Upper lobe of right lung (tissue), 1 donor: ENCODE measurements at regions not wholly inside any gene's neighbourhood (a gene's known extent, or its start where the extent isn't known, plus 50 kb on each side); places are given as distances from the start of the nearest gene placed in this dataset.

Experiments
- ATAC-seq: fragments of 200-7000 bp; cut with Tn5 transposase; one replicate; pipeline ENCODE4 v1.9.1; 2020; ENCODE audit warnings: mild to moderate bottlenecking, moderate library complexity
- DNase-seq: peaks from one replicate; pipeline ENCODE4 v3.0.0-alpha.2; 2020
- H3K27ac ChIP-seq: fragments of 200-600 bp; one replicate; pipeline ENCODE4 v1.8.0; 2022
- H3K27me3 ChIP-seq: fragments of 200-600 bp; one replicate; pipeline ENCODE4 v1.8.0; 2022; ENCODE audit warnings: mild to moderate bottlenecking
- H3K36me3 ChIP-seq: fragments of 200-600 bp; one replicate; pipeline ENCODE4 v1.8.0; 2022
- H3K4me1 ChIP-seq: fragments of 200-600 bp; one replicate; pipeline ENCODE4 v1.8.0; 2022
- H3K4me3 ChIP-seq: fragments of 200-600 bp; one replicate; pipeline ENCODE4 v1.8.0; 2022; ENCODE audit warnings: mild to moderate bottlenecking
- H3K9me3 ChIP-seq: fragments of 200-600 bp; one replicate; pipeline ENCODE4 v1.8.0; 2022
- intact Hi-C: fragments of 100-400 bp; cut with DNase I; formaldehyde crosslinking; loops from one replicate; pipeline ENCODE4 v1.11.0; 2022
- TF ChIP-seq, protein P1 (sequence below): fragments of 200-600 bp; IDR thresholded peaks from one replicate; pipeline ENCODE4 v1.8.0; 2022; ENCODE audit warnings: antibody characterized with exemption
- donor health status: DM: no; HTN: yes; CAD: no; lungs with severe emphysema.

DNA sequence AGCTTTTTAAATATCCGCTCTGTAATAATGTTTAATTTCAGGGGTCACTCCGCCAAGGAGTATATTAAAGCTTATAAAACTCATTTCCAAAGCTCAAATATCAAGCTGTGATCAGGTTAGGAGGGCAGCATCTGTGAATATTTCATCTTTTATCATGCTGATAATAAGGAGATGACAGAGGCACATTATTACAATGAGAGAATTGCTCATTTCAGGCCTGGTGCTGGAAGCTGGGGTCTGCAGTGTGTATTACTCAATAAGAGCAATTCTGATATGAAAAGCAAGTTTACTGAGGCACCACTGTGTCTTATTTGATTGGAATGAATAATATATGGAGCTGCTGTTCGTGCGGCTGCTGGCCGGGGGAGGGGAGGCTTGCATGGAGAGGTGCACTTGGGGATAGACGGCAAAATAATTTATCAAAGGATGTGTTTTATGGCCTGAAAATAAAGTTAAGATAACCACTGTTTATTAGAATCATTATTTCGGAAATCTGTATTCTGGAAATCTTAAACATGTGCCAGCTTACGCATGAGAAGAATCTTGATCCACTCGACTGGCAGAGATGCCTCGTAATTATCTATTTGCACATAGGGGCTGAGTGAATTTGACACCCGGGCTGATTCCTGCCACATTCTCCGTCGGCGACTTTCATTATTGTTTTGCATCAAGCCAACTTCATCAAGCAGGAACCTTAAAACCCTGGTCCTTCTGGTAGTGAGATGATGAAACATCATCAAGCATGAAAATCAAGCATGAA lies 173.2 kb downstream of the RRAGC start:
- H3K4me1 ChIP-seq = no peaks in the 10 kb centered on the region
- ATAC-seq (no peak), DNase-seq (no peak)
- intact Hi-C loops = no loop called here
- H3K9me3 ChIP-seq = no peaks in the 10 kb centered on the region
- TF ChIP-seq, protein P1, sequence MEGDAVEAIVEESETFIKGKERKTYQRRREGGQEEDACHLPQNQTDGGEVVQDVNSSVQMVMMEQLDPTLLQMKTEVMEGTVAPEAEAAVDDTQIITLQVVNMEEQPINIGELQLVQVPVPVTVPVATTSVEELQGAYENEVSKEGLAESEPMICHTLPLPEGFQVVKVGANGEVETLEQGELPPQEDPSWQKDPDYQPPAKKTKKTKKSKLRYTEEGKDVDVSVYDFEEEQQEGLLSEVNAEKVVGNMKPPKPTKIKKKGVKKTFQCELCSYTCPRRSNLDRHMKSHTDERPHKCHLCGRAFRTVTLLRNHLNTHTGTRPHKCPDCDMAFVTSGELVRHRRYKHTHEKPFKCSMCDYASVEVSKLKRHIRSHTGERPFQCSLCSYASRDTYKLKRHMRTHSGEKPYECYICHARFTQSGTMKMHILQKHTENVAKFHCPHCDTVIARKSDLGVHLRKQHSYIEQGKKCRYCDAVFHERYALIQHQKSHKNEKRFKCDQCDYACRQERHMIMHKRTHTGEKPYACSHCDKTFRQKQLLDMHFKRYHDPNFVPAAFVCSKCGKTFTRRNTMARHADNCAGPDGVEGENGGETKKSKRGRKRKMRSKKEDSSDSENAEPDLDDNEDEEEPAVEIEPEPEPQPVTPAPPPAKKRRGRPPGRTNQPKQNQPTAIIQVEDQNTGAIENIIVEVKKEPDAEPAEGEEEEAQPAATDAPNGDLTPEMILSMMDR = no peak
- no peak overlapping the region for H3K27ac ChIP-seq
- peaks cover 23% of the 10 kb centered on the region for H3K27me3 ChIP-seq
- no peaks in the 10 kb centered on the region for H3K36me3 ChIP-seq
- no peak overlapping the region for H3K4me3 ChIP-seq

DNA sequence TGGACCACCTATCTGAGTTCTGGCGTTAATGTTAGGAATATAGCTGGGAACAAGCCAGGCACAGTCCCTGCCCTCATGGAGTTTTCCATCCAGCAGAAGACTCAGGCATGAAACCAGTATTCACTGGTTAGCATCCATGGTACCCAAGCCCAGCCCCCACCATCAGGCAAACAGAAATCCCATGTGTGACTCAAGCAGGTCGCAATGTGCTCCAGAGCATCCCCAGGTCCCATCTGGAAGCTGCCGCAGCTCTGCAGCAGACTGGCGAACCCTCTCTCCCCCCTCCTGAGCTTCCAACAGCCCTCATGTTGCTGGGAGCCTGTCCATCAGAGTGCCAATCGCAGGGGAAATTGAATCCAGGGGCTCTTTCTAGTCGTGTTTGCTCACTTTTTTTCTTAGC lies 174.2 kb downstream of the RRAGC start:
- ATAC-seq (no peak), DNase-seq (no peak)
- Histone ChIP-seq H3K9me3 (no peaks in the 10 kb centered on the region), H3K27me3 (peaks cover 23% of the 10 kb centered on the region), H3K27ac (no peak overlapping the region), H3K4me1 (no peaks in the 10 kb centered on the region), H3K36me3 (no peaks in the 10 kb centered on the region), H3K4me3 (no peak overlapping the region)
- intact Hi-C loops = no loop called here
- TF ChIP-seq, protein P1 = no peak

DNA sequence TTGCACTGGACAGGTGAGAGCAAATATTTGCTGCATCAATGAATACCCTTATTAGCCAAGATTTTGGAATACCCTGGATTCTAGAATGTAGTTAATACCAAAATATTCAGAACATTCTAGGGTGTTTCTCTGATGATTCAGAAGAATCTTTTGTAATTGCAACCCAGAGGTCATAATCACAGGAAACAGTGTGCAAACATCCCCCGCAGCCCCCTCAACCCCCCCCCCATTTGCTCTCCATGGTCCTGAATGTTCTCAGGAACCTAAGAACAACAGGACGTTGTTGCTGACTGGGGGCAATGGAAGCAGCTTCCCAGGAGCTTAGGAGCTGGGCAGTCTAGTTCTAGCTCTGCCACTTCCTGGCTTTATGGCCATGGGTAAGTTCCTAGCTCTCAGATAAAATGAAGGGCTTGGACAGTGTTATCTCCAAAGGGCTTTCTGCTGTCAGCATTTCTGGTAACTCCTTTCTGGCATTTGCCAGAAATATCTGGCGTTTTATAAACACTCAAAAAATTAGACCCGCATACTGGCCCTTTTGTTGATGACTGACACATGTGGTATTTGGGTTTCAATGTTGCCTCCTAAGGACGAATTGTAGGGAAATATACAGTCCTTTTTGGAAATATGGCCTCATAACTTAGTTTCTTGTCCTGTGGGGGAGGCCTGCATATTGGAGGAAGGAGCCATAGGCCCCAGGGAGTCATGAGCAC lies 178.6 kb downstream of the RRAGC start:
- Histone ChIP-seq H3K4me3 (no peak overlapping the region), H3K27me3 (peaks cover 11% of the 10 kb centered on the region), H3K9me3 (no peaks in the 10 kb centered on the region), H3K4me1 (no peaks in the 10 kb centered on the region), H3K36me3 (no peaks in the 10 kb centered on the region), H3K27ac (no peak overlapping the region)
- ATAC-seq (no peak), DNase-seq (no peak)
- TF ChIP-seq, protein P1 = no peak
- intact Hi-C loops = no loop called here

DNA sequence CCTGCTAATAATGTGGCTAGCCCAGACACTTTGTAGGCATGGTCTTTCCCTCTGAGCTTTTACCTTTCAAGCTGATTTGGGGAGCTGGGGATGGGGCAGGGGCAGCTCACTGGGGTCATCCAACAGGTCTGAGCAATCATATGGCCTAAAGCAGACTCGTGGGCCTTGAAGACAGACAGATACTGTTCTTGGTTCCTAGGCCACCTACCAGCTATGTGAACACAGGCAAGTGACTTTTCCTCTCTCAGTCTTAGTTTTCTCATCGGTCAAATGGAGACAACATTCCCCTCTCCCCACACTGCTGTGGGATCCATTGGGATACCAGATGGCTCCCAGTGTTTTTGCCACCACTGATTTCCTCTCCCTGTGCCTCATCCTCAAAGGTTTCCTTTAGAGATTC lies 181.8 kb downstream of the RRAGC start:
- intact Hi-C loops = no loop called here
- H3K36me3 ChIP-seq = no peaks in the 10 kb centered on the region
- no peaks in the 10 kb centered on the region for H3K9me3 ChIP-seq
- DNase-seq (no peak), ATAC-seq (no peak)
- TF ChIP-seq, protein P1 = no peak
- H3K4me3 ChIP-seq = no peak overlapping the region
- H3K27me3 ChIP-seq = no peaks in the 10 kb centered on the region
- H3K27ac ChIP-seq = no peak overlapping the region
- no peaks in the 10 kb centered on the region for H3K4me1 ChIP-seq

DNA sequence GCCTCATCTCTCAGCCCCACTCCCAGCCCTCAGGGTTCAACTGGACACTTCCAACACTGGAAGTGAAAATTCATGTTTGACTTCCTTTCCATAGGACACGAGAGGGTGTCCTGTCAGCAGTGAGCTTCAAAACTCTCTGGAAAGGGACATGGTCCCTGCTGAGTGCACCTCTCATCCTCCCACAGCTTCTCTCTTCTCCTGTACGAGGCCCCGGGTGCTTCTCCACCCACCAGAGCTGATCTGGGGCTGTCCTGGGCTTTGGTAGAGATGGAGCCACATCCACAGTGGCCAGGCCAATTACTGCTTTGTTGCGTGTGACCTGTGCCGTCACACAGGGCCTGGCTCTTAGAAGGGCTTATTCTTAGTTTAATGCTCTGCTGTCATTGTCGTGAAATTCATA lies 182.3 kb downstream of the RRAGC start:
- Histone ChIP-seq H3K36me3 (no peaks in the 10 kb centered on the region), H3K27me3 (no peaks in the 10 kb centered on the region), H3K9me3 (no peaks in the 10 kb centered on the region), H3K27ac (no peak overlapping the region), H3K4me1 (no peaks in the 10 kb centered on the region), H3K4me3 (no peak overlapping the region)
- no peak for DNase-seq
- TF ChIP-seq, protein P1 = no peak
- ATAC-seq = no peak
- intact Hi-C loops = no loop called here
